Naive thymus-derived CD4-positive, alpha-beta T cell (primary cell): ENCODE measurements at regions not wholly inside any gene's neighbourhood (a gene's known extent, or its start where the extent isn't known, plus 50 kb on each side); places are given as distances from the start of the nearest gene placed in this dataset.

Experiments used
- ATAC-seq: fragments of 150-1000 bp; cut with Tn5 transposase; 2 replicates; pipeline ENCODE4 v1.10.0; 2021; ENCODE audit warnings: mild to moderate bottlenecking, moderate library complexity
- CTCF ChIA-PET: fragments of 350-600 bp; sonication (Branson Sonifier 250); formaldehyde crosslinking; loops from one replicate; lab custom pipeline; 2021; ENCODE audit warnings: antibody characterized with exemption; lab: Charles Lee
- POLR2A ChIA-PET: fragments of 350-600 bp; sonication (Branson Sonifier 250); formaldehyde crosslinking; loops from one replicate; lab custom pipeline; 2021; ENCODE audit warnings: antibody characterized with exemption, inconsistent platforms; lab: Charles Lee
- DNase-seq, 9 donors: peaks; one replicate each; pipeline versions ENCODE4 v3.0.0 to v3.0.0-alpha.2; 2020 to 2022; ENCODE audit warnings: mixed read lengths in 1 of 9
- H3K27ac ChIP-seq: one replicate; pipeline ENCODE4 v1.7.0; 2013; ENCODE audit warnings: mild to moderate bottlenecking, low read depth, low read length, moderate library complexity
- H3K27me3 ChIP-seq, 2 donors: one replicate each; pipeline ENCODE4 v1.7.0; 2013; ENCODE audit warnings: low read length in 2 of 2, mild to moderate bottlenecking in 2 of 2, moderate library complexity in 2 of 2; ENCODE audit not compliant: control insufficient read depth in 2 of 2, insufficient read depth in 2 of 2
- H3K36me3 ChIP-seq, 3 experiments: 1 replicate in 2 of 3; 2 replicates in 1 of 3; pipeline ENCODE4 v1.7.0; 2013; ENCODE audit warnings: low read length in 3 of 3, mild to moderate bottlenecking in 3 of 3, moderate library complexity in 1 of 3; ENCODE audit not compliant: insufficient read depth in 3 of 3, control insufficient read depth in 2 of 3
- H3K4me1 ChIP-seq, 2 donors: one replicate each; pipeline ENCODE4 v1.7.0; 2013; ENCODE audit warnings: low read length in 2 of 2, mild to moderate bottlenecking in 2 of 2, moderate library complexity in 1 of 2; ENCODE audit not compliant: control insufficient read depth in 2 of 2, insufficient read depth in 2 of 2
- H3K4me3 ChIP-seq: 2 replicates; pipeline ENCODE4 v1.7.0; 2013; ENCODE audit warnings: mild to moderate bottlenecking, low read length
- H3K9me3 ChIP-seq, 3 experiments: 1 replicate in 2 of 3; 2 replicates in 1 of 3; pipeline ENCODE4 v1.7.0; 2013; ENCODE audit warnings: low read length in 3 of 3; ENCODE audit not compliant: control insufficient read depth in 2 of 3
- H3K27ac Mint-ChIP-seq, 9 donors: one replicate each; pipeline ENCODE4 v1.8.0; 2020 to 2022; ENCODE audit warnings: mixed read lengths in 9 of 9, mild to moderate bottlenecking in 8 of 9, moderate library complexity in 5 of 9, inconsistent platforms in 2 of 9
- H3K27me3 Mint-ChIP-seq, 5 donors: one replicate each; pipeline ENCODE4 v1.8.0; 2021 to 2022; ENCODE audit warnings: mixed read lengths in 5 of 5, mild to moderate bottlenecking in 1 of 5
- H3K36me3 Mint-ChIP-seq, 5 donors: one replicate each; pipeline ENCODE4 v1.8.0; 2020 to 2022; ENCODE audit warnings: mixed read lengths in 5 of 5, mild to moderate bottlenecking in 3 of 5, inconsistent platforms in 1 of 5
- H3K4me1 Mint-ChIP-seq, 7 donors: one replicate each; pipeline ENCODE4 v1.8.0; 2020 to 2022; ENCODE audit warnings: mixed read lengths in 7 of 7, mild to moderate bottlenecking in 3 of 7, inconsistent platforms in 1 of 7
- H3K4me3 Mint-ChIP-seq, 10 donors: one replicate each; pipeline ENCODE4 v1.8.0; 2020 to 2022; ENCODE audit warnings: mild to moderate bottlenecking in 10 of 10, mixed read lengths in 10 of 10, moderate library complexity in 6 of 10, inconsistent platforms in 2 of 10
- H3K9me3 Mint-ChIP-seq, 11 donors: one replicate each; pipeline ENCODE4 v1.8.0; 2020 to 2022; ENCODE audit warnings: mixed read lengths in 11 of 11, mild to moderate bottlenecking in 4 of 11, inconsistent platforms in 1 of 11, moderate library complexity in 1 of 11
- intact Hi-C, 2 donors: fragments of 100-400 bp; cut with micrococcal nuclease; formaldehyde crosslinking; loops; one replicate each; pipeline ENCODE4 v1.15.1; 2023

- POLR2A ChIA-PET, result no interaction called here
- H3K4me1 ChIP-seq, result no peaks in the 10 kb centered on the region
- H3K4me3 ChIP-seq, result no peak overlapping the region
- H3K4me3 Mint-ChIP-seq, result no peak overlapping the region
- no peaks in the 10 kb centered on the region for H3K36me3 ChIP-seq
- peaks cover 0 to 21% (median 3%) of the 10 kb centered on the region in 11 donors for H3K9me3 Mint-ChIP-seq
- no peaks in the 10 kb centered on the region for H3K9me3 ChIP-seq
- intact Hi-C loops, result no loop called here
- no peak overlapping the region for H3K27ac Mint-ChIP-seq
- no peaks in the 10 kb centered on the region for H3K27me3 ChIP-seq
- ATAC-seq (no peak), DNase-seq (no peak)
- CTCF ChIA-PET, result no interaction called here
- peaks cover 0 to 1% (median 0%) of the 10 kb centered on the region in 7 donors for H3K4me1 Mint-ChIP-seq
- H3K27ac ChIP-seq, result no peak overlapping the region
- H3K27me3 Mint-ChIP-seq, result no peaks in the 10 kb centered on the region
- H3K36me3 Mint-ChIP-seq, result no peaks in the 10 kb centered on the region
Measured at GRCh38 chr4:178296669-178297068, 854.4 kb upstream of the AGA start.

DNA sequence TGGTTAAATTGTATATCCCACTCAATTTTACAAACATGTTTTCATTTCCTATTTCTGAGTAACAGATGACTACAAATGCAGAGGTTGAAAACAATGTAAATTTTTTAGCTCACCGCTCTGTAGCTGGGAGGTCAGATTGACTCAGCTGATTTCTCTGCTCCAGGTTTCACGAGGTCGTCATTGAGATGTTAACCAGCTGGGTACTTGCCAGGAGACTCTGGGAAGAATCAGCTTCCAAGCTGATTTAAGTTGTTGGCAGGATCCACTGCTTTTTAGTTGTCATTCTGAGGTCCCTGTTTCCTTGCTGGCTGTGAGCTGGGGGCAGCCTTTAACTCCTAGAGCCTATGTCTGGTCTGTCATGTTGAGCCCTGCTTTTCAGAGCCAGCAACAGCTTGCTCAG lies 864.3 kb upstream of the AGA start:
- Mint-ChIP-seq H3K9me3 (peaks cover 0 to 22% (median 0%) of the 10 kb centered on the region in 11 donors), H3K27me3 (no peaks in the 10 kb centered on the region), H3K27ac (no peak overlapping the region), H3K4me1 (no peaks in the 10 kb centered on the region), H3K36me3 (no peaks in the 10 kb centered on the region), H3K4me3 (no peak overlapping the region)
- no peaks in the 10 kb centered on the region for H3K36me3 ChIP-seq
- POLR2A ChIA-PET, result no interaction called here
- no peak overlapping the region for H3K4me3 ChIP-seq
- no peaks in the 10 kb centered on the region for H3K4me1 ChIP-seq
- CTCF ChIA-PET, result no interaction called here
- H3K9me3 ChIP-seq, result no peaks in the 10 kb centered on the region
- DNase-seq, result no peak
- intact Hi-C loops, result no loop called here
- no peak for ATAC-seq
- no peak overlapping the region for H3K27ac ChIP-seq
- H3K27me3 ChIP-seq, result no peaks in the 10 kb centered on the region

DNA sequence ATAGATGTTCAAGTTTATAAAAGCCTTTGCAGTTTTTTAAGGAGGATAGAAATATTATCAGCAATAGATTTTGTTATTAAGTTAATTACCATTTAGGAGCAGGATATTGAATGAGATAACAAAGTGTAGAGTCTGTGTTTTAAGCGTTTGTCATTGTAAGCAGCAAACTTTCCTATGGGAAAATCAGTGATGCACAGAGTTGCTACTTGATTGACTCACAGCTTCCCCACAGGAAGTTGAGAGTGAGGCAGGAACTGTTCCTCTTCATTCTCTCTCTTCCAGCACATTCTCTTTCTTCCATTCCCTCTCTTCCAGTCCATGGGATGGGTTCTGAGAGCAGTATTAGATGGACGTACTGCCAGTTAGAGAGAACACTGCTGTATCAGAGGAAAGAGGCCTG lies 867.7 kb upstream of the AGA start:
- Mint-ChIP-seq H3K4me1 (no peaks in the 10 kb centered on the region), H3K4me3 (no peak overlapping the region), H3K9me3 (peaks cover 0 to 15% (median 0%) of the 10 kb centered on the region in 11 donors), H3K36me3 (no peaks in the 10 kb centered on the region), H3K27me3 (no peaks in the 10 kb centered on the region), H3K27ac (no peak overlapping the region)
- DNase-seq, result no peak
- no peak overlapping the region for H3K4me3 ChIP-seq
- H3K27ac ChIP-seq, result no peak overlapping the region
- no peaks in the 10 kb centered on the region for H3K4me1 ChIP-seq
- intact Hi-C loops, result no loop called here
- no peaks in the 10 kb centered on the region for H3K9me3 ChIP-seq
- ChIA-PET CTCF (no interaction called here), POLR2A (no interaction called here)
- no peak for ATAC-seq
- no peaks in the 10 kb centered on the region for H3K36me3 ChIP-seq
- no peaks in the 10 kb centered on the region for H3K27me3 ChIP-seq

GRCh38 chr4:178311997-178312396 lies 869.8 kb upstream of the AGA start:
- no peaks in the 10 kb centered on the region for H3K36me3 Mint-ChIP-seq
- H3K9me3 ChIP-seq, result no peaks in the 10 kb centered on the region
- H3K4me3 Mint-ChIP-seq, result no peak overlapping the region
- no peak overlapping the region for H3K27ac ChIP-seq
- POLR2A ChIA-PET, result no interaction called here
- no peaks in the 10 kb centered on the region for H3K27me3 ChIP-seq
- intact Hi-C loops, result no loop called here
- no peaks in the 10 kb centered on the region for H3K4me1 ChIP-seq
- CTCF ChIA-PET, result no interaction called here
- no peak for ATAC-seq
- no peaks in the 10 kb centered on the region for H3K36me3 ChIP-seq
- H3K4me1 Mint-ChIP-seq, result no peaks in the 10 kb centered on the region
- DNase-seq, result no peak
- H3K27me3 Mint-ChIP-seq, result no peaks in the 10 kb centered on the region
- no peak overlapping the region for H3K4me3 ChIP-seq
- no peak overlapping the region for H3K27ac Mint-ChIP-seq
- H3K9me3 Mint-ChIP-seq, result peaks cover 0 to 13% (median 0%) of the 10 kb centered on the region in 11 donors

GRCh38 chr4:178314287-178314686 lies 872.0 kb upstream of the AGA start:
- Histone ChIP-seq H3K4me3 (no peak overlapping the region), H3K27ac (no peak overlapping the region), H3K9me3 (peaks cover 0 to 2% (median 0%) of the 10 kb centered on the region in 3 experiments), H3K36me3 (no peaks in the 10 kb centered on the region), H3K27me3 (no peaks in the 10 kb centered on the region), H3K4me1 (no peaks in the 10 kb centered on the region)
- peaks cover 0 to 8% (median 4%) of the 10 kb centered on the region in 11 donors for H3K9me3 Mint-ChIP-seq
- DNase-seq (no peak), ATAC-seq (no peak)
- H3K4me1 Mint-ChIP-seq, result no peaks in the 10 kb centered on the region
- H3K27ac Mint-ChIP-seq, result no peak overlapping the region
- H3K27me3 Mint-ChIP-seq, result no peaks in the 10 kb centered on the region
- ChIA-PET CTCF (no interaction called here), POLR2A (no interaction called here)
- H3K4me3 Mint-ChIP-seq, result no peak overlapping the region
- intact Hi-C loops, result no loop called here
- no peaks in the 10 kb centered on the region for H3K36me3 Mint-ChIP-seq

DNA sequence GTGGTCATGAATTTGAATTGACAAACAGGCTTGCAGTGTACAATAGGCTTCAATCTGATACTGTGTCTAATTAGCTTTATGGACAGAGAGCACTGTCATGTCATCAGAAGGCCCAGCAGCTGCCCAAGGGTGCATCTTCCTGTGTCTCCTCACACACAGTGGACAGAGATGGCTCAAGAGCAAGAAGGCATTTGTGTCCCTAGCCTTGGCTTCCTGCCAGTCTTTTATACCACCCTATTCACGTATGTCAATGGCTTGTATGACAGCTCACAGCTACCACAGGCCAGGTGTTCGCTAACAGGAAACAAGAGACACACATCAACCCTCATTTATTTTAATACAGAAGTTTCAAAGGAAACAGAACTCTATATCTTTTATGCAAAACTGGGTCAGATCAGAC lies 874.0 kb upstream of the AGA start:
- POLR2A ChIA-PET, result no interaction called here

DNA sequence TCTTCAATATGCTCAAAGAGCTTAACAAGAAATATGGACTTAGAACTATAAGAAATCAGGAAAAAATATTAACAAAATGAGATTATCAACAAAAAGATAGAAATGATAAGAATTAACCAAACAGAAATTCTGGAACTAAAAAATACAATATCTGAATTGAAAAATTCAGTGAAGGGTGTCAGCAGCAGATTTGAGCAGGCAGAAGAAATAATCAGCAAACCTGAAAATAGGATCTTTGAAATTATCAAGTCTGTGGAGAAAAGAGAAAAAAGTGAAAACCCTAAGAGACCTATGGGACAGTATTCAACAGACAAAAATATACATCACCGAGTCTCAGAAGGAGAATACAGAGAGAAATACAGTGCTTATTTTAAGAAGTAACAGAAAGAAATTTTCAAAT lies 877.8 kb upstream of the AGA start:
- Histone ChIP-seq H3K27me3 (no peaks in the 10 kb centered on the region), H3K4me1 (no peaks in the 10 kb centered on the region), H3K27ac (no peak overlapping the region), H3K9me3 (peaks cover 0 to 4% (median 0%) of the 10 kb centered on the region in 3 experiments), H3K36me3 (no peaks in the 10 kb centered on the region), H3K4me3 (no peak overlapping the region)
- H3K9me3 Mint-ChIP-seq, result peaks cover 2 to 35% (median 15%) of the 10 kb centered on the region in 11 donors
- H3K4me1 Mint-ChIP-seq, result no peaks in the 10 kb centered on the region
- no peak overlapping the region for H3K27ac Mint-ChIP-seq
- H3K4me3 Mint-ChIP-seq, result no peak overlapping the region
- POLR2A ChIA-PET, result no interaction called here
- H3K27me3 Mint-ChIP-seq, result no peaks in the 10 kb centered on the region
- CTCF ChIA-PET, result no interaction called here
- intact Hi-C loops, result no loop called here
- peaks cover 0 to 5% (median 0%) of the 10 kb centered on the region in 5 donors for H3K36me3 Mint-ChIP-seq
- no peak for DNase-seq
- no peak for ATAC-seq

More for the DNA sequence above, 874.0 kb upstream of the AGA start:
- no peaks in the 10 kb centered on the region for H3K27me3 ChIP-seq
- Mint-ChIP-seq H3K27me3 (no peaks in the 10 kb centered on the region), H3K4me1 (no peaks in the 10 kb centered on the region), H3K4me3 (no peak overlapping the region), H3K9me3 (peaks cover 2 to 24% (median 12%) of the 10 kb centered on the region in 11 donors), H3K27ac (no peak overlapping the region), H3K36me3 (peaks cover 0 to 5% (median 0%) of the 10 kb centered on the region in 5 donors)
- ATAC-seq, result no peak
- H3K4me3 ChIP-seq, result no peak overlapping the region
- intact Hi-C loops, result no loop called here
- no peaks in the 10 kb centered on the region for H3K4me1 ChIP-seq
- no peak for DNase-seq
- no peaks in the 10 kb centered on the region for H3K36me3 ChIP-seq
- CTCF ChIA-PET, result no interaction called here
- H3K9me3 ChIP-seq, result peaks cover 0 to 4% (median 0%) of the 10 kb centered on the region in 3 experiments
- no peak overlapping the region for H3K27ac ChIP-seq
